ENCODE measurements at regions not wholly inside any gene's neighbourhood (a gene's known extent, or its start where the extent isn't known, plus 50 kb on each side); places are given as distances from the start of the nearest gene placed in this dataset.

GRCh38 chr7:16261654-16262053, 159.7 kb downstream of the CRPPA start (continued):
- TF ChIP-seq PBX2 (CRISPR knock-in tag; IDR thresholded peaks at IDR 0.05; ENCODE audit: low read depth) (no peak), PBX2 (tag; conservative IDR thresholded peaks at IDR 0.05; ENCODE audit: low read depth) (no peak; the same call in 1 of the 2 replicates), MTA2 (IDR thresholded peaks at IDR 0.05; ENCODE audit: low read depth) (peak; percentile 70), TCF7L2 (IDR thresholded peaks at IDR 0.05; ENCODE audit: low read depth, low read length) (no peak), TBP (optimal IDR thresholded peaks at IDR 0.05; ENCODE audit: low read depth, low read length) (no peak), LARP7 (IDR thresholded peaks at IDR 0.05) (no peak), PHF21A (IDR thresholded peaks at IDR 0.05; ENCODE audit: borderline replicate concordance, low read depth) (no peak), KDM5B (IDR thresholded peaks at IDR 0.05; ENCODE audit: insufficient replicate concordance, low read depth, low read length) (no peak), U2AF1 (optimal IDR thresholded peaks at IDR 0.05; ENCODE audit: low read depth, low read length) (no peak), ZEB2 (IDR thresholded peaks at IDR 0.05) (no peak), ZNF146 (CRISPR knock-in tag; IDR thresholded peaks at IDR 0.05; ENCODE audit: unreplicated experiment) (no peak), TSHZ1 (CRISPR knock-in tag; IDR thresholded peaks at IDR 0.05) (0 out of 2 replicates have a peak, but pooled peaks have one; percentile 17), RBM15 (IDR thresholded peaks at IDR 0.05; ENCODE audit: insufficient read depth, low read length) (no peak), ZNF444 (CRISPR knock-in tag; IDR thresholded peaks at IDR 0.05) (0 out of 2 replicates have a peak, but pooled peaks have one; percentile 32), HDAC3 (IDR thresholded peaks at IDR 0.05; ENCODE audit: borderline replicate concordance, partially characterized antibody) (no peak), NFIX (CRISPR knock-in tag; IDR thresholded peaks at IDR 0.05; ENCODE audit: low read depth) (no peak), GABPA (tag; conservative IDR thresholded peaks at IDR 0.05; ENCODE audit: low read depth) (no peak; the same call in 1 of the 2 replicates), ARNT (IDR thresholded peaks at IDR 0.05) (peak; percentile 30 to 47; a peak in 1 of 4 replicates), THRAP3 (IDR thresholded peaks at IDR 0.05; ENCODE audit: borderline replicate concordance) (no peak)
- TF ChIP-seq, protein P1, sequence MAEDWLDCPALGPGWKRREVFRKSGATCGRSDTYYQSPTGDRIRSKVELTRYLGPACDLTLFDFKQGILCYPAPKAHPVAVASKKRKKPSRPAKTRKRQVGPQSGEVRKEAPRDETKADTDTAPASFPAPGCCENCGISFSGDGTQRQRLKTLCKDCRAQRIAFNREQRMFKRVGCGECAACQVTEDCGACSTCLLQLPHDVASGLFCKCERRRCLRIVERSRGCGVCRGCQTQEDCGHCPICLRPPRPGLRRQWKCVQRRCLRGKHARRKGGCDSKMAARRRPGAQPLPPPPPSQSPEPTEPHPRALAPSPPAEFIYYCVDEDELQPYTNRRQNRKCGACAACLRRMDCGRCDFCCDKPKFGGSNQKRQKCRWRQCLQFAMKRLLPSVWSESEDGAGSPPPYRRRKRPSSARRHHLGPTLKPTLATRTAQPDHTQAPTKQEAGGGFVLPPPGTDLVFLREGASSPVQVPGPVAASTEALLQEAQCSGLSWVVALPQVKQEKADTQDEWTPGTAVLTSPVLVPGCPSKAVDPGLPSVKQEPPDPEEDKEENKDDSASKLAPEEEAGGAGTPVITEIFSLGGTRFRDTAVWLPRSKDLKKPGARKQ (CRISPR knock-in tag; IDR thresholded peaks at IDR 0.05), result no peak
- TF ChIP-seq, protein P2, sequence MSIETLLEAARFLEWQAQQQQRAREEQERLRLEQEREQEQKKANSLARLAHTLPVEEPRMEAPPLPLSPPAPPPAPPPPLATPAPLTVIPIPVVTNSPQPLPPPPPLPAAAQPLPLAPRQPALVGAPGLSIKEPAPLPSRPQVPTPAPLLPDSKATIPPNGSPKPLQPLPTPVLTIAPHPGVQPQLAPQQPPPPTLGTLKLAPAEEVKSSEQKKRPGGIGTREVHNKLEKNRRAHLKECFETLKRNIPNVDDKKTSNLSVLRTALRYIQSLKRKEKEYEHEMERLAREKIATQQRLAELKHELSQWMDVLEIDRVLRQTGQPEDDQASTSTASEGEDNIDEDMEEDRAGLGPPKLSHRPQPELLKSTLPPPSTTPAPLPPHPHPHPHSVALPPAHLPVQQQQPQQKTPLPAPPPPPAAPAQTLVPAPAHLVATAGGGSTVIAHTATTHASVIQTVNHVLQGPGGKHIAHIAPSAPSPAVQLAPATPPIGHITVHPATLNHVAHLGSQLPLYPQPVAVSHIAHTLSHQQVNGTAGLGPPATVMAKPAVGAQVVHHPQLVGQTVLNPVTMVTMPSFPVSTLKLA (conservative IDR thresholded peaks at IDR 0.05), result no peak
